ENCODE measurements at regions not wholly inside any gene's neighbourhood (a gene's known extent, or its start where the extent isn't known, plus 50 kb on each side); places are given as distances from the start of the nearest gene placed in this dataset.
"Not testable (repeated sequence)": the region's sequence is repeated elsewhere in the genome, so short reads cannot be mapped to it uniquely, and the experiment has no call there.

DNA sequence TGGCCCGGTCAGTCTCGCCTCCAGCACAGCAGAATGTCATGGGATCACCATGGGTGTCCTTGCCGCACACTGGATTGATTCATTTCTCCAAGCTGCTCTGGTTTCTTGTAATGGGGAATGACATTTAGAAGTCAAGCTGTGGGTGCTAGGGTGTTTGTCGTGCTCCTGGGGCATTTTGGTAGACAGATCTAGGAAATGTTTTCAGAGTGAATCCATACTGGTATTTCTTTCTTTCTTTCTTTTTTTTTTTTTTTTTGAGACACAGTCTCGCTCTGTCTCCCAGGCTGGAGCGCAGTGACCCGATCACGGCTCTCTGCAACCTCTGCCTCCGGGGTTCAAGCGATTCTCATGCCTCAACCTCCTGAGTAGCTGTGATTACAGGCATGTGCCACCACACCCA, 100.0 kb upstream of the PZP start:
- not testable (repeated sequence) for TF ChIP-seq EZH2 (IDR thresholded peaks at IDR 0.05; ENCODE audit: borderline replicate concordance, insufficient read depth, low read length, poor library complexity, severe bottlenecking); SMC3 (conservative IDR thresholded peaks at IDR 0.05; ENCODE audit: poor library complexity)
